ENCODE measurements at regions not wholly inside any gene's neighbourhood (a gene's known extent, or its start where the extent isn't known, plus 50 kb on each side); places are given as distances from the start of the nearest gene placed in this dataset.

DNA sequence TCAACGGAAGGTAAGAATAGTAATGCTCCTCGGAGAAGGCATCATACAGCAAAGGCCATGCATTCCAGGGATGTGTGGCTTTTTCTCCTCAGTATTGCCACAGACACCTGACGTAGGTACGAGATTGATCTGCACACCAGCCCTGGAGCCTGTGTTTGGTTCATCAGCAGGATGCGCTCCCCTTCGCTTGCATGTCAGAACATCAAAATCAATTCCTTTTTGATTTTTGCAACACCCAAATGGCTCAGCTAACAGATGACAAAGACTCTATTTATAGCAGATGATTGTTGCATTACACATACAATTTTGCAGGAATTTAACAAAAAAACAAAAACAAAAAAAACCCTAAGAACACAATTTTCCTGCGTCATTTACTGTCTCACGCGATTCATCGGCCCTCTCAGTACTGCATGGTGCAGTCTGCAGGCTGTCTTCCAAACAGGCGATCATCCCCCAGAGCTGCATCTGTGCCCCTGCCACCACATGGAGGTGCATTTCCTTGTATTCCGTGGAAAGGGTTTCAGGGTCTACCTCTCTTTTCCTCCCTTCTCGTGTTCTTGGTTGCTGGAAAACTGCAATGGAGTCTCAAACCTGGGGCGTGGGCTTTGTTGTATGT, 207.3 kb downstream of the TEX29 start:
- H3K27me3 ChIP-seq (replicated peaks in 1 of 7) = peaks cover 0 to 44% (median 0%) of the 10 kb centered on the region in 7 donors
- TF ChIP-seq, protein P1, sequence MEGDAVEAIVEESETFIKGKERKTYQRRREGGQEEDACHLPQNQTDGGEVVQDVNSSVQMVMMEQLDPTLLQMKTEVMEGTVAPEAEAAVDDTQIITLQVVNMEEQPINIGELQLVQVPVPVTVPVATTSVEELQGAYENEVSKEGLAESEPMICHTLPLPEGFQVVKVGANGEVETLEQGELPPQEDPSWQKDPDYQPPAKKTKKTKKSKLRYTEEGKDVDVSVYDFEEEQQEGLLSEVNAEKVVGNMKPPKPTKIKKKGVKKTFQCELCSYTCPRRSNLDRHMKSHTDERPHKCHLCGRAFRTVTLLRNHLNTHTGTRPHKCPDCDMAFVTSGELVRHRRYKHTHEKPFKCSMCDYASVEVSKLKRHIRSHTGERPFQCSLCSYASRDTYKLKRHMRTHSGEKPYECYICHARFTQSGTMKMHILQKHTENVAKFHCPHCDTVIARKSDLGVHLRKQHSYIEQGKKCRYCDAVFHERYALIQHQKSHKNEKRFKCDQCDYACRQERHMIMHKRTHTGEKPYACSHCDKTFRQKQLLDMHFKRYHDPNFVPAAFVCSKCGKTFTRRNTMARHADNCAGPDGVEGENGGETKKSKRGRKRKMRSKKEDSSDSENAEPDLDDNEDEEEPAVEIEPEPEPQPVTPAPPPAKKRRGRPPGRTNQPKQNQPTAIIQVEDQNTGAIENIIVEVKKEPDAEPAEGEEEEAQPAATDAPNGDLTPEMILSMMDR (IDR thresholded peaks at IDR 0.05 in 8 of 11, conservative IDR thresholded peaks at IDR 0.05 in 3 of 11) = no peak
- TF ChIP-seq POLR2AphosphoS5 (IDR thresholded peaks at IDR 0.05) (no peak), POLR2A (IDR thresholded peaks at IDR 0.05) (no peak)
- H3K4me3 ChIP-seq = no peak overlapping the region
- whole genome bisulfite sequencing, 5 donors = 79 to 86% (median 79%) methylated on average over 14 of the region's 14 CpGs
- intact Hi-C loops (cut with DNase I; ENCODE audit: low total_unique reads) = no loop called here
- no peaks in the 10 kb centered on the region for H3K36me3 ChIP-seq
- no peak overlapping the region for H3K27ac ChIP-seq
- peak; percentile 8 for DNase-seq
- no peaks in the 10 kb centered on the region for H3K4me1 ChIP-seq
- H3K9me3 ChIP-seq = no peaks in the 10 kb centered on the region

DNA sequence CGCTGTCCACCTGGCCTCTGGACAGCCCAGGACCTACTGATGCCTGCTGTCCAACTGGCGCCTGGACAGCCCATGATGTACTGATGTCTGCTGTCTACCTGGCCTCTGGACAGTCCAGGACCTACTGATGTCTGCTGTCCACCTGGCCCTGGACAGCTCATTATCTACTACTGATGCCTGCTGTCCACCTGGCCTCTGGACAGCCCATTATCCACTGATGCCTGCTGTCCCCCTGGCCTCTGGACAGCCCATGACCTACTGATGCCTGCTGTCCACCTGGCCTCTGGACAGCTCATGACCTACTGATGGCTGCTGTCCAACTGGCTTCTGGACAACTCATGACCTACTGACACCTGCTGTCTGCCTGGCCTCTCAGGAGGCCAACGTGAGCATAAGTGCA, 208.1 kb downstream of the TEX29 start:
- H3K4me3 ChIP-seq = no peak overlapping the region

DNA sequence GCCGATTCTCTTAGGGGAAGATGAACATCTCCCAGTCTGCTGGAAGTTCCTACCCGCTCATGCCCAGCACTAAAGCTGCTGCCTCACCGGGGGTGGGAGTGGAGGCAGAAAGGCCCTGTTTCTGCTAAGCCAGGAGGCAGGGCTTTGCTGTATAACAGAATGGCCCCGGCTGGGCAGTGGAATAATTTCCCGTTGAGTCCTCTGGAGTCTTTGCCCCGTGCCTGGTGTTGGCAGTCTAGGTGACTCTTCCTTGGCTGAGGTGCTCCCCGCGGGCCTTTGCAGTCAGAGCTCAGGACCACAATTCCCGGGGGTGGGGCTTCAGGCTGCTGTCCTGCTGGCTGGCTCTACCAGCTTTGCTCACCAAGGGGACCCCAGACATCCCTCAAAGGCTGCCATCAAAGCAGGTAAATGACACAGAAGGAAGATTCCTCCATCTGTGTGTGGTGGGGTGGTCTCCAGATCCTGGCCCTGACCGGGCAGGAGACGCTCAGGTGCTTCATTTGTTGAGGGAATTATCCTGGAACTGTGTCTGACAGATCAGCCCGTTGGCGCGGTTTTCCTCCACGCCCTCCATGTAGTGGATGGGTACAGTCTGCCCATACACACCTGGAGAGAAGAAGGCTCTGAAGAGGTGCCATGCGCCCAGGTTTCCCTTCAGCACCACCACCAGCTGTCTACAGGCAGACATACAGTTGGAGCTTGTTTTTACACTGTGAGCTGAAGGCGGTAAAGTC, 209.9 kb downstream of the TEX29 start:
- TF ChIP-seq, protein P1 (IDR thresholded peaks at IDR 0.05 in 8 of 11, conservative IDR thresholded peaks at IDR 0.05 in 3 of 11) = no peak
- TF ChIP-seq POLR2AphosphoS5 (IDR thresholded peaks at IDR 0.05) (no peak), POLR2A (IDR thresholded peaks at IDR 0.05) (no peak)
- 84 to 90% (median 89%) methylated on average over 10 to 17 of the region's 17 CpGs for WGBS, 5 donors
- peak; percentile 51 for DNase-seq

More for the DNA sequence above, 208.1 kb downstream of the TEX29 start:
- peaks cover 0 to 47% (median 7%) of the 10 kb centered on the region in 7 donors for H3K27me3 ChIP-seq (replicated peaks in 1 of 7)
- peak; percentile 6 for DNase-seq
- no peaks in the 10 kb centered on the region for H3K36me3 ChIP-seq
- no peaks in the 10 kb centered on the region for H3K4me1 ChIP-seq
- no peak for TF ChIP-seq POLR2AphosphoS5 (IDR thresholded peaks at IDR 0.05)
- no peak for TF ChIP-seq POLR2A (IDR thresholded peaks at IDR 0.05)
- TF ChIP-seq, protein P1 (IDR thresholded peaks at IDR 0.05 in 8 of 11, conservative IDR thresholded peaks at IDR 0.05 in 3 of 11) = no peak
- H3K27ac ChIP-seq = no peak overlapping the region
- 90 to 97% (median 91%) methylated on average over 2 to 3 of the region's 3 CpGs for WGBS, 5 donors
- intact Hi-C loops (cut with DNase I; ENCODE audit: low total_unique reads) = no loop called here
- H3K9me3 ChIP-seq = no peaks in the 10 kb centered on the region

DNA sequence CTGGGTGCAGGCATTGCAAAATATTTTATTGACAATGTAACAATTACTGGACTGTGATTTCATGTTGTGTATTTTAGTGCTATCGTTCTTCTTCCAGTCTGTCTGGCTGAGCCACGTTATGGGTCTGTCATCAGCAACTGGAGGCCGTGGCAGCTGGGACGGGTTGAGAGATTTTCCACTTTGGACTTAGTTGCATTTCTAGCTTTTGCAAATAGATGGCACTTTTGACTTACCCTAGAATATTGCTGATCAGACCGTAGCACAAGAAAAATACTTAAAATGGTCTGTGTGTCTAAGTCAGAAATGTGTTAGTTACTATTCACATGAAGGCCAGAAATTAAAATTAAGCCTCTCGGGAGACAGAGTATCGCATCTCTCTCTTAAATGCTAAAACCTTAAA, 211.1 kb downstream of the TEX29 start:
- no peak overlapping the region for H3K4me3 ChIP-seq

More for the DNA sequence above, 209.9 kb downstream of the TEX29 start:
- H3K27ac ChIP-seq = no peak overlapping the region
- intact Hi-C loops (cut with DNase I; ENCODE audit: low total_unique reads) = no loop called here
- H3K4me1 ChIP-seq = no peaks in the 10 kb centered on the region
- H3K36me3 ChIP-seq = no peaks in the 10 kb centered on the region
- peaks cover 0 to 63% (median 16%) of the 10 kb centered on the region in 7 donors for H3K27me3 ChIP-seq (replicated peaks in 1 of 7)
- H3K4me3 ChIP-seq = no peak overlapping the region
- no peaks in the 10 kb centered on the region for H3K9me3 ChIP-seq

More for the DNA sequence above, 211.1 kb downstream of the TEX29 start:
- Histone ChIP-seq H3K4me1 (no peaks in the 10 kb centered on the region), H3K9me3 (no peaks in the 10 kb centered on the region), H3K27me3 (replicated peaks in 1 of 7) (peaks cover 0 to 75% (median 25%) of the 10 kb centered on the region in 7 donors), H3K27ac (no peak overlapping the region), H3K36me3 (no peaks in the 10 kb centered on the region)
- intact Hi-C loops (cut with DNase I; ENCODE audit: low total_unique reads) = no loop called here
- no peak for DNase-seq
- TF ChIP-seq POLR2A (IDR thresholded peaks at IDR 0.05) (no peak), POLR2AphosphoS5 (IDR thresholded peaks at IDR 0.05) (no peak)
- TF ChIP-seq, protein P1 (IDR thresholded peaks at IDR 0.05 in 8 of 11, conservative IDR thresholded peaks at IDR 0.05 in 3 of 11) = no peak
- 27 to 36% (median 32%) methylated on average over 7 of the region's 7 CpGs for WGBS, 5 donors

All from spleen (tissue), 11 donors.